ENCODE measurements at regions not wholly inside any gene's neighbourhood (a gene's known extent, or its start where the extent isn't known, plus 50 kb on each side); places are given as distances from the start of the nearest gene placed in this dataset.

DNA sequence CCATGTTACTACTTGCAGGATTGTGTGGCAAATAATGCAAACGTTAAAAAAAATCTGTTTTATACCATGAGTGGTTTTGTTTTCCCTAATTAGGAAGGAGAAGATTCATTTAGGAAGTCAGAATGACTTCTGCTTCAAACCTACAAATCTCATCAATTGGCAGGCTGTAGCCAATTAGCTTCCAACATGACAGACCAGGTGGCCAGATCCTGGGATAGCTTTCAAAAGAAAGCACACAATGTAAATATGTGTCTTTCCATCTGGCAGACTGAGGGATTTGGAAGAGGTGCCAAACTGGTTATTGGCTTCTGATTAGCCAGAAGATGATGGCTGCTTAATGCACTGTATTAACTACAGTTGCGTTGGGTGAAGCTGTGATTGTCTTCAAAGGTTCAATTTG is 432.8 kb downstream of the ANKRD50 start:
- DNase-seq (ENCODE audit: low read depth), result no peak
- TF ChIP-seq, protein P1, sequence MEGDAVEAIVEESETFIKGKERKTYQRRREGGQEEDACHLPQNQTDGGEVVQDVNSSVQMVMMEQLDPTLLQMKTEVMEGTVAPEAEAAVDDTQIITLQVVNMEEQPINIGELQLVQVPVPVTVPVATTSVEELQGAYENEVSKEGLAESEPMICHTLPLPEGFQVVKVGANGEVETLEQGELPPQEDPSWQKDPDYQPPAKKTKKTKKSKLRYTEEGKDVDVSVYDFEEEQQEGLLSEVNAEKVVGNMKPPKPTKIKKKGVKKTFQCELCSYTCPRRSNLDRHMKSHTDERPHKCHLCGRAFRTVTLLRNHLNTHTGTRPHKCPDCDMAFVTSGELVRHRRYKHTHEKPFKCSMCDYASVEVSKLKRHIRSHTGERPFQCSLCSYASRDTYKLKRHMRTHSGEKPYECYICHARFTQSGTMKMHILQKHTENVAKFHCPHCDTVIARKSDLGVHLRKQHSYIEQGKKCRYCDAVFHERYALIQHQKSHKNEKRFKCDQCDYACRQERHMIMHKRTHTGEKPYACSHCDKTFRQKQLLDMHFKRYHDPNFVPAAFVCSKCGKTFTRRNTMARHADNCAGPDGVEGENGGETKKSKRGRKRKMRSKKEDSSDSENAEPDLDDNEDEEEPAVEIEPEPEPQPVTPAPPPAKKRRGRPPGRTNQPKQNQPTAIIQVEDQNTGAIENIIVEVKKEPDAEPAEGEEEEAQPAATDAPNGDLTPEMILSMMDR (IDR thresholded peaks at IDR 0.05; ENCODE audit: insufficient read depth, low read depth, low read length, missing control alignments), result no peak
- H3K4me3 ChIP-seq (ENCODE audit: low read depth, low read length), result no peak overlapping the region

DNA sequence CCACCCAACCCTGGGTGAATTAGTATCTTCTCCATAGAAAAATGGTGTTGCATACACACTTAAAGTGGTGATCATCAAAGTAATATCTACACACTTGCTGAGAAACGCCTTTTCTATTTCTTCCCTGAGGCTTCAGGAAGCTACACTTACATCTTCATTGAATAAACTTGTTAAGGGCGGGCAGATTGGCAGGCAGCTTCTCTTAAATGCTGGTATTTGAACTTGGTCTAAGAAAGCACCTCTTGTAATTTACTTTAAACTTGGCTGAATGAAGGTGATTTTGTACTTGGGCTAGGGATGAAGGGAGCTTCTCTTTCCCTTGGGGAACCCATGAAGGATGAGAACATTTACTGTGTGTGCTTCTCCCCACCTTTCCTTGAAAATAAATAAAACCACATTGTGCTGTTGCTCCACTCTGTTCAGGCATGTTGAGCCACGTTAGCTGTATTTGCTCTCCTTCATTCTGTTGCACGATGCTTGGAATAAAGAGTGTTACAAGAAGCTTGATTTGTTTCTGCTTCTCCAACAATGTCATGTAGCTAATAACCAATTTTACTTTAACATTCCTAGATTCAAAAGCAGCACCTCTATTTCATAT is 430.1 kb downstream of the ANKRD50 start:
- no peak overlapping the region for H3K4me3 ChIP-seq (ENCODE audit: low read depth, low read length)
- no peak for DNase-seq (ENCODE audit: low read depth)
- TF ChIP-seq, protein P1 (IDR thresholded peaks at IDR 0.05; ENCODE audit: insufficient read depth, low read depth, low read length, missing control alignments), result no peak

DNA sequence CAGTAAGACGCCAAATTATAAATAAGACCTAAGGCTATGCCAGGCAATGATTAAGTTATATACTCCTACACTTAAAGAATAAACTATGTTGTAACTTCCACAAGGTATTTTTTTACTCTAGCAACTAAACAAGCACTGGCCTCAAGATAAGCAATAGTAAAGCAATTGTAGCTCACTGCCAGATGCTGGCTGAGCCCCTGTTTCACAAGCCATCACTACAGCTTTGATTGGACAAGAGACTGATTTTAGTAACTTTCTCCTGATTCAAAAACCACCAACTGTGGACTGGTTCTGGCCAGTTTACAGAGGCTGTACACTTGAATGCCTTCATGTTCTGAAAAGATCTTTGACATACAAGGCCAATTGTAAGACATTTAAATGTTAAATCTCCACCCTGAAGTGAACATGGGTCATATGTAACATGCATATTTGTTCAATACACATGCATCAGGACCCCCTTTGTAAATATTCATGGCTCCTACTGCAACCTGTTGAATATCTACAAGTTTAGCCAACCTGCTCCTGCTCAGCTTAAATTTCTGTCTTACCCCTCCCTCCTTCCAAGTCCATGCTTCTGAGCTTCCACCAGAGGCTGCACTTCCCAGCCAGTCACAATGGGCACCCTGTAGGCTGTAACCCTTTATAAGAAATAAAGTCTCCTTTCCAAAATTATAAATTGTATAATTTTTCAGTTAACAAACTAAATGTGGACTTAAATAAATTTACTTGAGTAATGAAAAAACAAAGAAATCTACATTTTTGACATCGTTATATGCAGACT is 423.6 kb downstream of the ANKRD50 start:
- TF ChIP-seq, protein P1 (IDR thresholded peaks at IDR 0.05; ENCODE audit: insufficient read depth, low read depth, low read length, missing control alignments), result no peak
- no peak for DNase-seq (ENCODE audit: low read depth)
- no peak overlapping the region for H3K4me3 ChIP-seq (ENCODE audit: low read depth, low read length)

DNA sequence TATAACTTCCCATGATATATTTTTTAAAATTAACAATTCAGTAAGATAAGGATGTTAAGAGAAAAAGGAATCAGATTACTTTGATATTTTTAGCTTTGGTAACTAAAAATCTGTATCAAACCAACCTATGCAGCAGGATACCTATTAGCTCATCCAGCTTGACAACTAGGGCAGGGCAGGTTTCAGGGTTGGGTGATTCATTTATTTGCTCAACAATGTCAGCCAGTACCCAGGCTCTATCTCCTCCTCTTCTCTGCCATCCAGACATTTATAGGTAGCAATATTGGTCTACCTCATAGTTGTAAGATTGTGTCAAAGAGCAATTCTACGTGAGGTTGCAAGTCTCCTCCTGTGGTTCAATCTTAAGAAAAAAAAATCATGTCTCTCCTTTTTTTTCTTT is 421.9 kb downstream of the ANKRD50 start:
- DNase-seq (ENCODE audit: low read depth), result no peak
- TF ChIP-seq, protein P1 (IDR thresholded peaks at IDR 0.05; ENCODE audit: insufficient read depth, low read depth, low read length, missing control alignments), result no peak
- no peak overlapping the region for H3K4me3 ChIP-seq (ENCODE audit: low read depth, low read length)

DNA sequence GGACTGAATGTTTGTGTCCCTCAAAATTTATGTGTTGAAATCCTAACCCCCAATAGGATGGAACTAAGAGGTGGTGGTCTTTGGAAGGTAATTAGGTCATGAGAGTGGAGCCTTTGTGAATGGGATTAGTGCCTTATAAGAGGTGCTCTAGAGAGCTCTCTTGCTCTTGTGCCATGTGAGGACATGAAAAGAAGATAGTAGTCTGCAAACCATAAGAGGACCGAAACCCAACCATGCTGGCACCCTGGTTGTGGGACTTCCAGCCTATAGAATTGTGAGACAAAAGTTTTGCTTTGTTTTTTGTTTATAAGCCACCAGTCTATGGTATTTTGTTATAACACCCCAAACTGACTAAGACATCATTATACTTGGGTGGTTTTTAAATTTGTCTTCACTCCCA is 417.1 kb downstream of the ANKRD50 start:
- DNase-seq (ENCODE audit: low read depth), result no peak
- no peak overlapping the region for H3K4me3 ChIP-seq (ENCODE audit: low read depth, low read length)
- TF ChIP-seq, protein P1 (IDR thresholded peaks at IDR 0.05; ENCODE audit: insufficient read depth, low read depth, low read length, missing control alignments), result no peak

DNA sequence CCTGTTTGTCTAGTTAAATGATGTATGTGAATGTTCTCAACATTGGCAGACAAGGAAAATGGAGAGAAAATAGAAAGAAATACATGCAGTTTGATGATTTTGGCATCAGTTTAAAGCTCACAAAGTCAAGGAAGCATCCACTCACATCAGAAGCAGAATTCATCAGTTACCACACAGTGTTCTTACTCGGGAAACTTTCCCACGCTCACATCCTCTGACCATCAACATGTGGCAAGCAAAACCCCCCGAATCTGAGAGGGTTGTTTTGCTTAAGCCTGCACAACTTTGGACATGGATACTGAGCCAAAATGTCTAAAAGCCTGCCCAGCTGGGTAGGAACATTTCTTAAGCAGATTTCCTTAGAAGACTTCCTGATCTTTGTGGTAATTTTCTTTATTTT is 407.6 kb downstream of the ANKRD50 start:
- DNase-seq (ENCODE audit: low read depth), result peak; percentile 26
- no peak overlapping the region for H3K4me3 ChIP-seq (ENCODE audit: low read depth, low read length)
- TF ChIP-seq, protein P1 (IDR thresholded peaks at IDR 0.05; ENCODE audit: insufficient read depth, low read depth, low read length, missing control alignments), result no peak

All from GM12865 (cell line).